SK-N-SH (cell line): ENCODE measurements at regions not wholly inside any gene's neighbourhood (a gene's known extent, or its start where the extent isn't known, plus 50 kb on each side); places are given as distances from the start of the nearest gene placed in this dataset.
A peak's percentile ranks its signal among the peaks of the same experiment; 100 is the strongest.

Experiments
- CTCF ChIA-PET: fragments of 300-600, 350-600 bp; formaldehyde crosslinking; extraction: SDS; loops from one replicate; lab custom pipeline; 2021; lab: Yijun Ruan, JAX
- POLR2A ChIA-PET: fragments of 350-600 bp; sonication (Branson Sonifier 250); formaldehyde crosslinking; extraction: SDS; loops from one replicate; lab custom pipeline; 2020; ENCODE audit warnings: antibody characterized with exemption, inconsistent platforms; lab: Yijun Ruan, JAX
- DNase-seq: peaks from one replicate; pipeline ENCODE4 v3.0.0; 2012
- H2AFZ ChIP-seq: fragments of 200-600 bp; sonication (generic); 2 replicates; pipeline ENCODE4 v1.8.1; 2016; ENCODE audit warnings: antibody characterized with exemption, mild to moderate bottlenecking, low read depth
- H3F3A ChIP-seq: fragments of 200-600 bp; sonication (generic); replicated peaks from 2 replicates; pipeline ENCODE3; 2016; ENCODE audit warnings: antibody characterized with exemption, mild to moderate bottlenecking; ENCODE audit not compliant: insufficient read depth
- H3K27ac ChIP-seq, 2 experiments: fragments of 200-500 bp in 1 of 2; fragments of 200-600 bp in 1 of 2; sonication (Bioruptor generic) in 1 of 2; sonication (generic), shearing (Covaris generic) in 1 of 2; 2 replicates each; pipeline versions ENCODE4 v1.5.1 to v1.6.1; 2014 to 2016; ENCODE audit warnings: low read depth in 2 of 2, inconsistent platforms in 1 of 2, low read length in 1 of 2, mild to moderate bottlenecking in 1 of 2, mixed read lengths in 1 of 2
- H3K27me3 ChIP-seq: fragments of 200-600 bp; sonication (generic), shearing (Covaris generic); 2 replicates; pipeline ENCODE4 v1.6.1; 2016; ENCODE audit warnings: mixed run types; ENCODE audit not compliant: insufficient read depth
- H3K36me3 ChIP-seq, 2 experiments: fragments of 200-500 bp in 1 of 2; fragments of 200-600 bp in 1 of 2; sonication (Bioruptor generic) in 1 of 2; sonication (generic) in 1 of 2; replicated peaks in 1 of 2; 2 replicates each; pipeline versions ENCODE3 to v1.5.1; 2014 to 2016; ENCODE audit warnings: low read length in 1 of 2, mild to moderate bottlenecking in 1 of 2; ENCODE audit not compliant: insufficient read depth in 2 of 2, control insufficient read depth in 1 of 2
- H3K4me1 ChIP-seq, 2 experiments: fragments of 200-500 bp in 1 of 2; fragments of 200-600 bp in 1 of 2; sonication (Bioruptor generic) in 1 of 2; sonication (generic), shearing (Covaris generic) in 1 of 2; 2 replicates each; pipeline versions ENCODE4 v1.5.1 to v1.6.1; 2014 to 2016; ENCODE audit warnings: low read depth in 1 of 2, low read length in 1 of 2, mixed run types in 1 of 2; ENCODE audit not compliant: insufficient read depth in 2 of 2, control insufficient read depth in 1 of 2
- H3K4me2 ChIP-seq: fragments of 200-600 bp; sonication (generic), shearing (Covaris generic); 2 replicates; pipeline ENCODE4 v1.6.1; 2017; ENCODE audit warnings: mixed run types
- H3K4me3 ChIP-seq, 2 experiments: fragments of 200-500 bp in 1 of 2; fragments of 200-600 bp in 1 of 2; sonication (Bioruptor generic) in 1 of 2; sonication (generic), shearing (Covaris generic) in 1 of 2; 2 replicates each; pipeline versions ENCODE4 v1.5.1 to v1.8.1; 2014 to 2016; ENCODE audit warnings: low read depth in 2 of 2, inconsistent platforms in 1 of 2, low read length in 1 of 2, mild to moderate bottlenecking in 1 of 2, mixed read lengths in 1 of 2, moderate library complexity in 1 of 2
- H3K79me2 ChIP-seq: fragments of 200-600 bp; sonication (generic); 2 replicates; pipeline ENCODE4 v1.8.1; 2017; ENCODE audit warnings: mild to moderate bottlenecking; ENCODE audit not compliant: insufficient read depth
- H3K9ac ChIP-seq: fragments of 200-600 bp; sonication (generic); 2 replicates; pipeline ENCODE4 v1.6.1; 2017; ENCODE audit warnings: mixed run types
- H3K9me2 ChIP-seq: fragments of 200-600 bp; sonication (generic); 2 replicates; pipeline ENCODE4 v1.6.1; 2017; ENCODE audit warnings: mixed run types
- H3K9me3 ChIP-seq: fragments of 200-600 bp; sonication (generic); 2 replicates; pipeline ENCODE4 v1.6.1; 2017; ENCODE audit warnings: mixed run types, mild to moderate bottlenecking, moderate library complexity
- H4K20me1 ChIP-seq: fragments of 200-600 bp; sonication (generic); 2 replicates; pipeline ENCODE4 v1.6.1; 2017; ENCODE audit warnings: mild to moderate bottlenecking, mixed run types; ENCODE audit not compliant: insufficient read depth
- CHD2 ChIP-seq: fragments of 150-350 bp; IDR thresholded peaks from 2 replicates; pipeline ENCODE4 v1.6.1; 2018; ENCODE audit warnings: low read length; ENCODE audit not compliant: partially characterized antibody
- ELF1 ChIP-seq: IDR thresholded peaks from 2 replicates; pipeline ENCODE4 v1.4.0; 2012
- FOXJ3 ChIP-seq: sonication (generic); formaldehyde crosslinking; IDR thresholded peaks from 2 replicates; pipeline ENCODE4 v1.5.1; 2020; ENCODE audit warnings: mild to moderate bottlenecking, missing genetic modification reagents
- IRF3 ChIP-seq: fragments of 150-350 bp; IDR thresholded peaks from 2 replicates; pipeline ENCODE4 v1.6.1; 2016; ENCODE audit warnings: mild to moderate bottlenecking, low read depth, low read length
- MEF2A ChIP-seq: IDR thresholded peaks from 2 replicates; pipeline ENCODE4 v1.4.0; 2012; ENCODE audit warnings: low read depth, borderline replicate concordance
- POLR2AphosphoS5 ChIP-seq: IDR thresholded peaks from 2 replicates; pipeline ENCODE4 v1.6.1; 2012; ENCODE audit warnings: low read depth, low read length
- RAD21 ChIP-seq: IDR thresholded peaks from 2 replicates; pipeline ENCODE4 v1.6.1; 2012; ENCODE audit warnings: mild to moderate bottlenecking, low read length
- RCOR1 ChIP-seq: fragments of 150-350 bp; IDR thresholded peaks from 2 replicates; pipeline ENCODE4 v1.6.1; 2017; ENCODE audit warnings: antibody characterized with exemption, low read length
- RXRA ChIP-seq: IDR thresholded peaks from 2 replicates; pipeline ENCODE4 v1.4.0; 2012; ENCODE audit warnings: low read depth, mild to moderate bottlenecking, borderline replicate concordance
- SMC3 ChIP-seq: IDR thresholded peaks from 2 replicates; pipeline ENCODE4 v1.6.1; 2012; ENCODE audit warnings: low read depth, low read length, improper control_type of control experiment
- TEAD4 ChIP-seq: IDR thresholded peaks from 2 replicates; pipeline ENCODE4 v1.4.0; 2012; ENCODE audit warnings: mild to moderate bottlenecking, borderline replicate concordance; ENCODE audit not compliant: insufficient read depth
- USF1 ChIP-seq: IDR thresholded peaks from 2 replicates; pipeline ENCODE4 v1.4.0; 2012; ENCODE audit warnings: low read depth, borderline replicate concordance
- YY1 ChIP-seq: IDR thresholded peaks from 2 replicates; pipeline ENCODE4 v1.4.0; 2012; ENCODE audit warnings: low read depth, mild to moderate bottlenecking
- WGBS: methylation state at CpG from one replicate; pipeline ENCODE4 v1.1.6; 2017; ENCODE audit warnings: low lambda C conversion rate; 5-methylcytosine and 5-hydroxymethylcytosine counted together
- TF ChIP-seq, protein P1 (sequence below): IDR thresholded peaks from 2 replicates; pipeline ENCODE4 v1.4.0; 2012; ENCODE audit warnings: low read depth, borderline replicate concordance

- H3K4me1 ChIP-seq = peaks cover 0 to 4% of the 10 kb centered on the region in 2 experiments; a peak in 1 of 4 replicates
- no peak overlapping the region for H2AFZ ChIP-seq
- H3K27me3 ChIP-seq = peaks cover 28% of the 10 kb centered on the region
- DNase-seq = peak; percentile 70
- POLR2A ChIA-PET = no interaction called here
- no peaks in the 10 kb centered on the region for H3K9me3 ChIP-seq
- H4K20me1 ChIP-seq = no peaks in the 10 kb centered on the region
- H3K9ac ChIP-seq = no peak overlapping the region
- H3K4me2 ChIP-seq = no peak overlapping the region
- H3K4me3 ChIP-seq = no peak overlapping the region
- CTCF ChIA-PET = interaction anchor here (0.9 to 34.2 kb wide), 5 partner anchors 25 to 854 kb away, joined by 3 to 571 read pairs (median 4); no protein-coding TSS in a partner anchor
- H3K79me2 ChIP-seq = no peaks in the 10 kb centered on the region
- TF ChIP-seq MEF2A (no peak), RXRA (no peak), TEAD4 (no peak), IRF3 (no peak), POLR2AphosphoS5 (no peak), SMC3 (no peak), YY1 (no peak), RCOR1 (no peak), RAD21 (no peak), ELF1 (no peak), CHD2 (no peak), FOXJ3 (CRISPR knock-in tag) (no peak)
- TF ChIP-seq, protein P1, sequence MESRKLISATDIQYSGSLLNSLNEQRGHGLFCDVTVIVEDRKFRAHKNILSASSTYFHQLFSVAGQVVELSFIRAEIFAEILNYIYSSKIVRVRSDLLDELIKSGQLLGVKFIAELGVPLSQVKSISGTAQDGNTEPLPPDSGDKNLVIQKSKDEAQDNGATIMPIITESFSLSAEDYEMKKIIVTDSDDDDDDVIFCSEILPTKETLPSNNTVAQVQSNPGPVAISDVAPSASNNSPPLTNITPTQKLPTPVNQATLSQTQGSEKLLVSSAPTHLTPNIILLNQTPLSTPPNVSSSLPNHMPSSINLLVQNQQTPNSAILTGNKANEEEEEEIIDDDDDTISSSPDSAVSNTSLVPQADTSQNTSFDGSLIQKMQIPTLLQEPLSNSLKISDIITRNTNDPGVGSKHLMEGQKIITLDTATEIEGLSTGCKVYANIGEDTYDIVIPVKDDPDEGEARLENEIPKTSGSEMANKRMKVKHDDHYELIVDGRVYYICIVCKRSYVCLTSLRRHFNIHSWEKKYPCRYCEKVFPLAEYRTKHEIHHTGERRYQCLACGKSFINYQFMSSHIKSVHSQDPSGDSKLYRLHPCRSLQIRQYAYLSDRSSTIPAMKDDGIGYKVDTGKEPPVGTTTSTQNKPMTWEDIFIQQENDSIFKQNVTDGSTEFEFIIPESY = no peak
- WGBS = 7% methylated on average over 13 of the region's 14 CpGs
- H3K27ac ChIP-seq = no peak overlapping the region
- no peaks in the 10 kb centered on the region for H3F3A ChIP-seq
- H3K9me2 ChIP-seq = no peaks in the 10 kb centered on the region
- H3K36me3 ChIP-seq = no peaks in the 10 kb centered on the region
Measured at GRCh38 chr17:79154446-79154845, 79.8 kb downstream of the ENGASE start.

DNA sequence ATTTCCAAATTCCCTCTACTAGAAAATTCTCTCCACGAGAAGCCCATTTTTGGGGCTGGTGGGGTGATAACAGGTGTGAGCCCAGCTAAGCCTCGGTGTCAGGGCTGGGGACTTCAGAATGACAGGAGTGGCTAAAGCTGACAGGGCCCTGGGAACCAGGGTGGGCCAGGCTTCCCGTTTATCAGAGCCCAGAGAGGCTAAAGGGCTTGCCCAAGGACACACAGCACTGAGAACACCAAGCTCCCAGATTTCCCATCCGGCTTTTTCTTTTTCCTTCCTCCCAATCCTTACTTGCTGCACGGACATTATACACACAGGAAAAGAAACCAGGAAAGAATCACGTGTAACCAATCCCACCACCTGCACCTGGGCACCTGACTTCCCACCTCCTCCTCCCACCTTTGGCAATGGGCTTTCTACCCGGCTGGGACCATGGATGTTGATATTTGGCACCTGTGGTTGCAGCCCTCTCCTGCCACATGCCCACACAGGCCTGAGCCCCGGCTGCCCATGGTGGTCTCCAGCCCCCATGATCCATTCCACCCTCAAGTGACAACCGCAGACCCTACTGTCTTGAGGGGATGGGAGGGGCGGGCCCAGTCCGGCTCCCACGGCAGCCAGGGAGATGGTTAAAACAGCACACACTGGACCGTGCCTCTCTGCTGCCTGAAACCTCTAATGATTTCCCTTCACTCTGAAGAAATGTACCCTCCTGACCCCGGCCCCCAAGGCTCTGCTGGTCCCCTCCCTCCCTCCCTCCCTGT, 78.9 kb downstream of the ENGASE start:
- no peaks in the 10 kb centered on the region for H3K79me2 ChIP-seq
- H3K27me3 ChIP-seq = peaks cover 28% of the 10 kb centered on the region
- TF ChIP-seq IRF3 = no peak
- no peak for TF ChIP-seq USF1
- TF ChIP-seq POLR2AphosphoS5 = no peak
- TF ChIP-seq, all 33 proteins: peak for 0
- Histone ChIP-seq H4K20me1 (no peaks in the 10 kb centered on the region), H3K36me3 (no peaks in the 10 kb centered on the region), H2AFZ (no peak overlapping the region), H3K4me1 (peaks cover 0 to 4% of the 10 kb centered on the region in 2 experiments; a peak in 1 of 4 replicates), H3F3A (no peaks in the 10 kb centered on the region), H3K9me3 (no peaks in the 10 kb centered on the region), H3K9ac (no peak overlapping the region), H3K4me2 (no peak overlapping the region), H3K27ac (no peak overlapping the region), H3K9me2 (no peaks in the 10 kb centered on the region), H3K4me3 (no peak overlapping the region)
- ChIA-PET CTCF (interaction anchor here (1.0 to 34.2 kb wide), 8 partner anchors 9 to 249 kb away, joined by 3 to 571 read pairs (median 4); no protein-coding TSS in a partner anchor), POLR2A (no interaction called here)
- no peak for DNase-seq
- WGBS = 23% methylated on average over 12 of the region's 14 CpGs
